Gastrocnemius medialis (tissue), 4 donors: ENCODE measurements at regions not wholly inside any gene's neighbourhood (a gene's known extent, or its start where the extent isn't known, plus 50 kb on each side); places are given as distances from the start of the nearest gene placed in this dataset.
"Not testable (repeated sequence)": the region's sequence is repeated elsewhere in the genome, so short reads cannot be mapped to it uniquely, and the experiment has no call there.

Source experiments
- ATAC-seq, 2 donors: fragments of 150-250 bp; one replicate each; pipeline ENCODE4 v1.9.1; 2016
- DNase-seq, 2 donors: peaks; one replicate each; pipeline ENCODE4 v3.0.0-alpha.2; 2019
- H3K27ac ChIP-seq, 4 donors: fragments of 200-600 bp; sonication (generic); 1 replicate in 1 of 4; 2 replicates in 3 of 4; pipeline ENCODE4 v1.5.1; 2016 to 2018; ENCODE audit warnings: mild to moderate bottlenecking in 2 of 4, moderate library complexity in 1 of 4
- H3K27me3 ChIP-seq, 3 donors: fragments of 200-600 bp; sonication (generic) in 2 of 3; 1 replicate in 1 of 3; 2 replicates in 2 of 3; pipeline versions ENCODE4 v1.5.1 to v1.6.0; 2016 to 2019; ENCODE audit warnings: mild to moderate bottlenecking in 1 of 3, moderate library complexity in 1 of 3
- H3K36me3 ChIP-seq, 2 donors: fragments of 200-600 bp; sonication (generic) in 1 of 2; one replicate each; pipeline ENCODE4 v1.5.1; 2017 to 2018
- H3K4me1 ChIP-seq, 2 donors: fragments of 200-600 bp; sonication (generic) in 1 of 2; one replicate each; pipeline ENCODE4 v1.5.1; 2016 to 2017; ENCODE audit warnings: mild to moderate bottlenecking in 2 of 2
- H3K4me3 ChIP-seq, 4 donors: fragments of 200-600 bp; sonication (generic) in 3 of 4; 1 replicate in 1 of 4; 2 replicates in 3 of 4; pipeline ENCODE4 v1.5.1; 2016 to 2019; ENCODE audit warnings: mild to moderate bottlenecking in 2 of 4
- H3K9me3 ChIP-seq, 3 donors: fragments of 200-600 bp; sonication (generic) in 2 of 3; 1 replicate in 1 of 3; 2 replicates in 2 of 3; pipeline ENCODE4 v1.5.1; 2016 to 2019
- CTCF ChIP-seq, 5 experiments: fragments of 450-650 bp in 3 of 5; fragments of 200-600 bp in 2 of 5; sonication (generic) in 2 of 5; IDR thresholded peaks in 4 of 5; conservative IDR thresholded peaks in 1 of 5; 1 replicate in 4 of 5; 2 replicates in 1 of 5; pipeline ENCODE4 v1.5.1; 2016 to 2019; ENCODE audit warnings: antibody characterized with exemption in 5 of 5, mild to moderate bottlenecking in 3 of 5, moderate library complexity in 3 of 5
- POLR2A ChIP-seq, 2 donors: fragments of 450-650 bp; IDR thresholded peaks; one replicate each; pipeline ENCODE4 v1.6.1; 2017; ENCODE audit warnings: antibody characterized with exemption in 2 of 2, mild to moderate bottlenecking in 2 of 2, moderate library complexity in 2 of 2
- in situ Hi-C, 4 donors: fragments of 200-750 bp; cut with MboI; loops; one replicate each; pipeline versions ENCODE4 v1.15.0 to v1.8.0; 2017; ENCODE audit warnings: low sequenced_read_pairs in 4 of 4
- intact Hi-C: fragments of 100-400 bp; cut with DNase I; formaldehyde crosslinking; loops from one replicate; pipeline ENCODE4 v1.15.1; 2023; ENCODE audit warnings: low total_unique reads

- Histone ChIP-seq H3K9me3 (no peaks in the 10 kb centered on the region), H3K4me3 (no peak overlapping the region), H3K27ac (no peak overlapping the region), H3K4me1 (no peaks in the 10 kb centered on the region), H3K27me3 (no peaks in the 10 kb centered on the region), H3K36me3 (no peaks in the 10 kb centered on the region)
- in situ Hi-C loops = no loop called here
- intact Hi-C loops = no loop called here
- no peak for ATAC-seq
- TF ChIP-seq CTCF (IDR thresholded peaks at IDR 0.05 in 4 of 5, conservative IDR thresholded peaks at IDR 0.05 in 1 of 5) (no peak), POLR2A (IDR thresholded peaks at IDR 0.05) (no peak)
- no peak for DNase-seq
Observed at GRCh38 chr11:38646382-38646781, 2048.3 kb upstream of the RAG2 start.

GRCh38 chr11:38640854-38641253, 2042.8 kb upstream of the RAG2 start:
- no peak overlapping the region for H3K4me3 ChIP-seq
- no peaks in the 10 kb centered on the region for H3K27me3 ChIP-seq
- TF ChIP-seq POLR2A (IDR thresholded peaks at IDR 0.05) = no peak
- no peak for TF ChIP-seq CTCF (IDR thresholded peaks at IDR 0.05 in 4 of 5, conservative IDR thresholded peaks at IDR 0.05 in 1 of 5)
- H3K27ac ChIP-seq = no peak overlapping the region
- DNase-seq = no peak
- intact Hi-C loops = no loop called here
- no peaks in the 10 kb centered on the region for H3K36me3 ChIP-seq
- in situ Hi-C loops = no loop called here
- no peaks in the 10 kb centered on the region for H3K9me3 ChIP-seq
- H3K4me1 ChIP-seq = no peaks in the 10 kb centered on the region
- ATAC-seq = no peak

GRCh38 chr11:38612701-38613100, 2014.7 kb upstream of the RAG2 start:
- Histone ChIP-seq H3K27ac (no peak overlapping the region), H3K4me3 (no peak overlapping the region)
- intact Hi-C loops = no loop called here

GRCh38 chr11:38601371-38601770, 2003.3 kb upstream of the RAG2 start:
- H3K36me3 ChIP-seq, H3K4me3 ChIP-seq, in situ Hi-C loops, DNase-seq, H3K27me3 ChIP-seq, ATAC-seq, H3K27ac ChIP-seq, H3K9me3 ChIP-seq, intact Hi-C loops, H3K4me1 ChIP-seq: not testable (repeated sequence)

More at GRCh38 chr11:38612701-38613100, 2014.7 kb upstream of the RAG2 start:
- Histone ChIP-seq H3K27me3 (no peaks in the 10 kb centered on the region), H3K9me3 (no peaks in the 10 kb centered on the region), H3K36me3 (no peaks in the 10 kb centered on the region), H3K4me1 (no peaks in the 10 kb centered on the region)
- in situ Hi-C loops = no loop called here
- no peak for TF ChIP-seq POLR2A (IDR thresholded peaks at IDR 0.05)
- TF ChIP-seq CTCF (IDR thresholded peaks at IDR 0.05 in 4 of 5, conservative IDR thresholded peaks at IDR 0.05 in 1 of 5) = no peak
- DNase-seq = no peak
- no peak for ATAC-seq

- ATAC-seq (no peak), DNase-seq (no peak)
- Histone ChIP-seq H3K9me3 (no peaks in the 10 kb centered on the region), H3K36me3 (no peaks in the 10 kb centered on the region), H3K4me1 (no peaks in the 10 kb centered on the region), H3K4me3 (no peak overlapping the region), H3K27ac (no peak overlapping the region), H3K27me3 (no peaks in the 10 kb centered on the region)
- intact Hi-C loops = no loop called here
- TF ChIP-seq CTCF (IDR thresholded peaks at IDR 0.05 in 4 of 5, conservative IDR thresholded peaks at IDR 0.05 in 1 of 5) = no peak
- no peak for TF ChIP-seq POLR2A (IDR thresholded peaks at IDR 0.05)
- in situ Hi-C loops = no loop called here
Observed at GRCh38 chr11:38598418-38598817, 2000.4 kb upstream of the RAG2 start.

GRCh38 chr11:38595359-38596016, 1997.5 kb upstream of the RAG2 start:
- H3K27ac ChIP-seq, in situ Hi-C loops, DNase-seq, intact Hi-C loops, H3K9me3 ChIP-seq, H3K4me1 ChIP-seq, H3K36me3 ChIP-seq, H3K27me3 ChIP-seq, ATAC-seq, H3K4me3 ChIP-seq: not testable (repeated sequence)
